Activated CD4-positive, alpha-beta T cell treated with anti-CD3 and anti-CD28 coated beads for 1 hour (primary cell): ENCODE measurements at regions not wholly inside any gene's neighbourhood (a gene's known extent, or its start where the extent isn't known, plus 50 kb on each side); places are given as distances from the start of the nearest gene placed in this dataset.

Source experiments
- DNase-seq: peaks from one replicate; pipeline ENCODE4 v3.0.0-alpha.2; 2020

DNA sequence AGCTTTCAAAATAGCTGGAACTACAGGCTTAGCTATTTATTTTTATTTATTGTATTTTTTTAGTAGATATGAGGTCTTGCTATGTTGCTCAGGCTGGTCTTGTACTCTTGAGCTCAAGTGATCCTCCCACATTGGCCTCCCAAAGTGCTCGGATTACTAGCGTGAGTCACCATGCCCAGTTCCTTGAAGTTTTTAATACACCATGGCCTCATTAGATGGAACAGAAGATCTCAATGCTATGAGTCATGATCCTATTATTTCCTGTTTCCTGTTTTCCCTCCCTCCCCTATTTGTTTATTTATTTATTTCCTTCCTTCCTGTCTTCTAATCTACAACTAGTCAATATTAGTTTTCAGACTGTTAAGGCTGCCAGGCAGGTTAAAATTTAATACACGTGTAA, 309.0 kb downstream of the CMPK2 start:
- no peak for DNase-seq

DNA sequence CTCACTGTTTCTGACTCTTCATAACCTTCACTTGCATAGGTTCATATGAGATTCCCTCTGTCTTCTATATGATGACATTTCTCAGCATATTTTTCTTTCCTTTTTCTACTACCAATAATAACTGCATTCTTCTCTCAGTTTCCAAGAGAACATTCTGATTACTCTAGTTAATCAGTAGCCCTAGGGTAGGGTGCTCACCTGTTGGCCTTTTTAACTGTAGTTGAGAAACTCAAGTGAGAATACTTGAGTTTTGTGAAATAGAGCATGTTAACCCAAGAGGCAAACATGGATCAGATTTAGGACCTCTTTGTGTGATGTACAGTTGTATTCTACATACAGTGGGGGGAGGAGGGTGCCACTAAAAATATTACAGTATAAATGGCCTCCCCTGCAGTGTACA, 308.0 kb downstream of the CMPK2 start:
- DNase-seq = no peak

DNA sequence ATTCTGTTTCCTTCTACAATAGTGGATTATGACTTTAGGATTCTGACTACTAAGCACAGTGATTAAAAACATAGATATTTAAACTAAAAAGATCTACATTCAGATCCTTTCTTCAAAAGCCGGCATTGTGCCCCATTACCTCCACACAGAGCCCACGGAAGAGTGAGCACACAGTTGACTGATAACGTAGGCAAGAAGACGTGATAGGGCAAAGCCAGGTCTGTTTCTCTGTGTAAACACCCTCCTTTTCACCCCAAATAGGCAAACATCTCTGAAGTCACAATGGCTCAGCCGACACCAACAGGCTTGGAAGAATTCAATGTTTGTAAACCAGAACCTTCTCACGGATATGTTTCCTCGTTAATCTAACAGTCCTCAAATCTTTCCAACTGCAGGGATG, 302.9 kb downstream of the CMPK2 start:
- no peak for DNase-seq

DNA sequence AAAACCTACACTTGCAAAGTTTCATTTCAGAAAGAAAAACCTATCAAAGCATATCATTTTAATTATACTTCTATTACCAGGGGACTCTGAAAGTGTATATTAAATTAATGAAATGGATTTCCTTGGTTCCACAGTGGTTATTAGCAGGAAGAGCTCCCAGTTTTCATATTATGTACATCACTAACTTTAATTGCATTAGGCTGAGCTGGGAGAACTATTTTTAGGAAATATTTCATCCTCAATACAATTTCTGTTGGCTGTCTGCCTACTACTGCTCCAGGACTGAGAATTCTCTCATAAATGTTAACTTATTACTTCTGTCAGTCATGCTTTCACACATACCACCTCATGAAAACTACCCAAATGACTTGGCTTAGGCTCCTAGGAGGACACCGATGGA, 301.4 kb downstream of the CMPK2 start:
- DNase-seq = no peak

DNA sequence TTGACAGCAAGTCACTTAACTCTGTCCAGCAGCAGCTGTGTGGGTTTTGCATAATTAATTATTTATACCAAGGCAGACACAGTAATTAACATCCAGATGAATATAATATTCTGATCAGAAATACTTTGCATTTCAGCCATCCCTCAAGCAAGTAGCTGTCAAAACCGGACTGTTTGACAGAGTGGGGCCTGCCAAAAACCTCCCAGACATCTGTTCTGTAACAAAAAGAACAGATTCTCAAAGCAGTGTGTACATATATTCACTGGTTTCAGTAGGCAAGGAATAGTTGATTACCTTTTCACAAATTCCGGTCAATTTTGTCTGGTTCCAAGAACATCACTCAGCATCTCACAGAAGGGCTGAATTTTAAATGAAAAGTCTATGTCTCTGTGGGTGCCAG, 291.6 kb downstream of the CMPK2 start:
- no peak for DNase-seq

DNA sequence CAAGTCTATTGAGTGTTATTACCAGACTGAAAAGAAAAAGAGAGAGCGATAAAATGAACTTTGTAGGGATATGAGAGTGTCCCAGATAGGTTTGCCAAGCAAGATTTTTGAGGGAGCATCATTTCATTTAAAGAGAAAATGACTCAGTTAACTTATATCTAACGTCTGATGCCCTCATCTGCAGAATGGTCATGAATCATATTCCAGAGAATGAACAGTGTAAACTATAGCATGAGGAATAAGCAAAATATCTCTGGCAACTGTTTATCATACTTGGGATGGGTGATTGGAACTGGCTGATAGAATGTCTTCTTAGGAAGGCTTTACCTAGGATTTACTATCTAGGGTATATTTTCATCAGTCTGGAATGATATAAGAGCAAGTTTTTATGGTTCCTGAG, 289.4 kb downstream of the CMPK2 start:
- no peak for DNase-seq

DNA sequence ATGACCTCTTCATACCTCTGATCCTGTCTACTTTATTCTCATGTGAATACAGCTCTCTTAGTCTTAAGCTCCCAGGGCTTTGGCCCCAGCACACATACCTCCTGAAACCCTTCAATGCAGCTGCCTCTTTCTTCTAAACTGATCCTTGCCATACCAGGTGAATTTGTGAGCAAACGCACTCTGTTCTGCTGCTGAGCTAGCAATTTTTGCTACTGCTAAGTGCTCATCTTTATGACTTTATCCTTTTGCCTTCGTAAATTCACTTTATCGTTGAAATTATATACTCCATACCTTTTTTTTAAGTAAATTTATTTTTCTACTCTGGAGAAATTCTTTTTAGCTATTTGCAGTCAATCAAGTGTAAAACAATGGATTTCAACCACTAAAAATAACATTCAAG, 287.7 kb downstream of the CMPK2 start:
- no peak for DNase-seq

DNA sequence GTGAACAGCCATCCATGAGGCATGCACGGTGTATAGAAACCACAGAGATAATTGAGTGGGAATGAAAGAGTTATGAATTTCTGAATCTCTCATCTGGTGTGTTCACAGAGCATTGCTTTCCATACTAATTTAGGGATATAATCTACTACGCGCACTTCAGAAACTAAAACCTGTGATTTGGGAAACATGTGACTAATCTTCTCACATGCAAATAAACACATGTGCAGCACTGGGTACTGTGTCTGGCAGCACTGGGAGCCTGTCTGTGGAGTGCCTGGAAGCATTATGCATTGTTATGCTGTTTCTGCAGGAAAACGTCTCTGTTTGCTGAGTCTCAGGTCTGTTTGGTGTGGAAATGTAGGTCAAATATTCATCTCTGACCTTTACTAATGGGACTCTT, 287.3 kb downstream of the CMPK2 start:
- DNase-seq = no peak

DNA sequence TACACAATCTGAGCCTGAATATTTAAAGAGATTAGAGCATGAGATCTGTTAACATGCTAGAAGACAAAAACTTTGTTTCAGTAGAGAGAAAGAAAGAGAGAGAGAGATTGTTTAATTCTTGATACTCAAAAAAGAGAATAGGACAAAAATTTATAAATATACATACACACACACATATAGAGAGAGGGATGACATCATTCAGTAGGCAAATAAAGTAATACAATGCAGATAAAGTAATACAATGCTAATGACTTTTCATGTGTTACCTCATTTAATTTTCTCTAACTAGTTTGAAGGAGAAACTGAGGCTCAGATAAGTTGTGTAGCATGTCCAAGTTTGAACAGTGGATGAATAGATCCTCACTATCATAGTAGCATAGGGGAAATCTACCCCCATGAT, 286.4 kb downstream of the CMPK2 start:
- no peak for DNase-seq

DNA sequence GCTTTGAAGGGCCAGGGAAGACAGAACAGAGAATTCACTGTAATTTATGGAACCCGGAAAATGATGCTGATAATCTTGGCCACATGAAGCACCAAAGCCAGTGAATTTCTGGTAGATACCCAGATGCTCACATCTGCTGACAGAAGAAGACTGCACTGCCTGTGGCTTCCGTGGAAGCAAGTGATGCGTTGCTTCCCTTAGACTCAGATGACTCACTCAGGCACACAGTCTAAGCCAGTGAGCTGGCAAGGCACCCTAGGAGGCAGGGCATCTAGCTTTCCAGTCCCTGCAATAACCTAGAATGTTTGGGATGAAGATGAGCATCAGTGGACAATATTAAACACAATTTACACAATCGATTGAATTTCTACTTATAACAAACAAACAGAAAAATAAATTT, 284.7 kb downstream of the CMPK2 start:
- DNase-seq = no peak

DNA sequence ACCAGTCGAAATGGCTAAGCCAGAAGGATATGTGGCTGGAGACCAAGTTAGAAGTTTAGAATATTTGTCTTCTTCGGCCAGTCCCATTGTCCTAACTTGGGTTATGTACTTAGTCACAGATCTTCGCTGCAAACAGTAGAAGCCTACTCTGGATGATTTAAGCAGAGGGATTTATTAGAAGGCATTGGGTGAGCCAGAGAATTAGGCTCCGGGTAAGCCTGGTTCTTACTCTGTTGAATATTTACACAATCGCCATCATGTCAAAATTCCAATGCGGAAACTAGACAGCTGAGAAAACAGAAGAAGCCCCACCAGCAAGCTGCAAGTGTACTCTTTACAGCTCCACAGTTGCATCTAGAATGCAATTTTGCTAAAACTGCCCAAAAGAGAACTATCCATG, 276.6 kb downstream of the CMPK2 start:
- DNase-seq = no peak

DNA sequence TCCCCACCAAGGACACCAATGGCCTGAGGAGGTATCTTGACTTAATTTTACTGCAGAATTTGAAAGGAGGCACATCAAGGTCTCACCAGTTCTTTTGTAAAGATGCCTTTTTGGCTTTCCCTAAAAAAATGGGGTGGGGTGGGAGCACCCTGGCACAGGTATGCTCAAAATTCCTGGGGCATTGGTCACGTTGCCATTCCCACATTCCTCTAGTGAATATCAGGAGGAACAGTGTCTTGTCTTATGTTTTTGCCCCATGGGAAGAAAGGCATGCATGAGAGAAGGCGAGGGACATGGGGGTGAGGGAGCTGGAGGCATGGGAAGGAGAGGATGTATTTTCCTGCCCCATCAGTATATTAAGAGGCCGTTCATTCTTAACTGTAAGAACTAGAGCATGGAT, 275.3 kb downstream of the CMPK2 start:
- no peak for DNase-seq

DNA sequence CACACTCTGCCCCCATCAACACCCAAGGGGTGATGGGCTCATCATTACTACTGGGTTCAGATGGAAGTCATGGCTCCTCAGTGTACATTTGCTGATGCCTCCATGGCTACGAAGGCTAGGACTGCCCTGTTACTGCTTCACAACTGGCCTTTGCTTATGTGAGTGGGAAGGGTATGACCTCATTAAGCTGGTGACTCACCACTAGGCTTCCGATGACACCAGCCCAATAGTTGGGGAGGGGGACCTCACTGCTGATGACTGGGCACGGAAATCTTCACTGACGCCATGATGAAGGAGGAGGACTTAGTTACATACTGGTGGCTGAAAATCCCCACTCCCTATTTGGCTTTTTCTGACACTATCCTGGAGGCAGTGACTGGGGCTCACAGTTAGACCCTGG, 263.2 kb downstream of the CMPK2 start:
- no peak for DNase-seq

DNA sequence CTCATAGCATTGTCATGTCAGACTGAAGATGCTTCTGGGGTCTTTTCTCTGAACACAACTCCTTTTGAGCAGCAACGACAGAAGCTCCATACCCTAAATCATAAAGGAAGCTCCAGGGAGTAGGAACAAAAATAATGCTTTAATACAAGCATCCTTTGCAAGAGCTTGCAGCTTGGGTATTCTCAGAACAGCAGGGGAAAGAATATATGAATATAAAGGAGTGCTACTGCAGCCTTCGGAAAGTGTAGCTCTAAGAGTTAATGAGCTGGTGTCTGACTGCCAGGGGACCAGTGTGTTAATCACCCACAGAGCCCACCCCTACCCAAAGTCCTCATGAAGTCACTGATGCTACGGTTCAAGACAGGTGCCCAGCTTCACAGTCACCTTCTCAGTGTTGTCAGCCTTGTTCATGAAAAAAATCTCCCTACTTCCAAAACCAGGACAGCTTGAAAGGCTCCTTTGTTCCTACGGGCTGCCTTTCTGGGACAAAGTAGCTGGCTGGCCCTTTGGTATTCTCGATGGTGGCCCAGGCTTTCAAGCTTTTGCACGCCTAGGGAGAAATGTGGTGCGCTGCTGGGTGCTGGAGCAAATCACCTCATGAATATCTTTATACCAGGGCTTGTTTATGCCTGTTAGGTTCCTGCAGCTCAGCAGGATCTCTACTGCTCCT, 259.7 kb downstream of the CMPK2 start:
- DNase-seq = no peak

DNA sequence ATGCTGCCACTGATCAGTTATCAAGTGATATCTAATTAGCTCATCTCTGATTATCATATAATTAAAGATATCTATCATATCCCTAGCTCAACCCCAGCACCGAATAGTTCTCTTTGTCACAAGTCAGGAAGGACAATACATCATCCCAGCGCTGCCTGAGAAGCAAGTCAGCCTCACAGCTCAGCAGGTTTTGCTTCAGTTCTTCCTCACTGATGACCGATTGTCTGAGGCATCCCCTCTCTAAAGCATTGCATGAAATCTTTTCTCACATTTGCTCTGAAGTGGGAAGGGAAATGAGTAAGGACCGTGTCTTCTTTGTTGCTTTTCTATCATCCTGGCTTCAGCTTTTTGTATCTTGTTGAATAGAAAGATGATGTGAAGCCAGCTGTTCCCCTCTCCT, 247.9 kb downstream of the CMPK2 start:
- no peak for DNase-seq

DNA sequence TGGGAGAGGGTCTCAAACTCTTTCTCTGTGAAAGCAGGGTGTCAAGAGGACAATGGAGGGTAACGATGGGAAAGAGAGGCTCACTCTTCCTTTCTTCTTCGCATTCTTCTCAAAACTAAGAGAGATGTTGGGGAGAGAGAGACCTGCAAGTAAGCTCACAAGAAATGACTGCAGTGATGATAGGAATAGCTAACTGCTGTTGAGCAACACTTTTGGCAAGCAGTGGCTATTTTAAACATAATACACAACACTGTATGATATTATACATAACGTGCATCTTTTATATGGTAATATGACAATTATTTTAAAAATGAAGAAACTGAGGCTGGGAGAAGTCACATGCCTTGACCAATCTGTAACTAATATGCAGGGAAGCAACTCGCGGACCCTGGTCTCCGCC, 247.5 kb downstream of the CMPK2 start:
- DNase-seq = no peak

DNA sequence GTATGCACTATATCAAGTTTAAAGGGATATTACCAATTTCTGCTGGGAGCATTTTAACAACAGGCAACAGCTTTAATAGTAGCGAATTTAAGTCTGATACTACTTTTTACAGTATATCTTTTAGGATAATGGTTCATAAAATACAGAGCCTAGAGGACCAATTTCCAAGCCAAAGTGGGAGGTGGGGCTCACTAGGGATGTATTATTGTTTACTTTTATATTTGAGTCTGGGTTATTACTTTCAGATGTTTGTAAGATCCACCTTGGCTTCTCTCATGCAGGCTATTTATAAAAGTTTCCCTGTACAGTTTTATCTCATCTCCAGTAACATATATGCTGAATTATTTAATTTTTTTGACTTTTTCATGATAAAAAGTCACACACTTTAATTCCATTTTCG, 242.0 kb downstream of the CMPK2 start:
- no peak for DNase-seq

DNA sequence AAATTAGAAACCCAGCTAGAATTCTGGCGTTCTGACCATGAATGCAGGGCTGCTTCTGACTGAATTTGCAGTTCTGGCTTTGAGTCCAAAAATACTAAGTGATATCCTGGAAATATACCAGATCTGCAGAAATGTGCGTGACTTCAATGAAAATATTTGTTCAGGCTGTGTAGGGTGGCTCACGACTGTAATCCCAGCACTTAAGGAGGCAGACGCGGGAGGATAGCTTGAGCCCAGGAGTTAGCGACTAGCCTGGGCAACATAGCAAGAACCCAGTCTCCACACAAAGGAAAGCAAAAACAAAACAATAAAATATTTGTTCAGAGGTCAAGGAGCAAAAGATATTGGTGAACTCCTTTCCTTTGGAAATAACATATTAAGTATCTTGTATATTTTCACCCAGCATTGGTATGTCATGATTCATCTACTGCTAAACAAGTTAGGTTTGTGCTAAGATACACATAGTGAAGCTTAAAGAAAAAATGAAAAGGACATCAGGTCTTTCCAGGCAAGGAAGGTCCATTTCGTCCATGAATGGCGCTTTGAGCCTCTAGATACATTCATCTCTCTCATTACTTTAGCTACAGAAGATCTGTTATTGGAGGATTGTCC, 239.2 kb downstream of the CMPK2 start:
- DNase-seq = no peak

DNA sequence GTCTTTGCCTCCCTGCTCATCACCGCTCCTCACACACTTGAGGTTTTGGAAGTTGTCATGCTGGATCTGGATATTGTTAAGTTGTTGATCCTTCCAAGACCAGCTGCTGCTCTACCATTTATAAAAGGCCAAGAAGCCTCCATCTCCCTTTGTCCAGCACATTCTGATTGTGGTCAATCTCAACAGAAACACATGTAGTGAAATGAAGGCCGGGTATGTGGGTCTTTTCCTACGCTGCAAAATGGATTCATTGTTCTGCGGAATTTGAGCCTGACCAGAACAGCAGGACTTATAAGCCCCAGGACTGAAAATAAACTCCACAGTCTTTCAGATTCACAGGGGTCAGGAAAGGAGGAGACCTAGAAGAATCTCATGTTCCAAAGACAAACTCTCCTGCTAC, 238.4 kb downstream of the CMPK2 start:
- no peak for DNase-seq

DNA sequence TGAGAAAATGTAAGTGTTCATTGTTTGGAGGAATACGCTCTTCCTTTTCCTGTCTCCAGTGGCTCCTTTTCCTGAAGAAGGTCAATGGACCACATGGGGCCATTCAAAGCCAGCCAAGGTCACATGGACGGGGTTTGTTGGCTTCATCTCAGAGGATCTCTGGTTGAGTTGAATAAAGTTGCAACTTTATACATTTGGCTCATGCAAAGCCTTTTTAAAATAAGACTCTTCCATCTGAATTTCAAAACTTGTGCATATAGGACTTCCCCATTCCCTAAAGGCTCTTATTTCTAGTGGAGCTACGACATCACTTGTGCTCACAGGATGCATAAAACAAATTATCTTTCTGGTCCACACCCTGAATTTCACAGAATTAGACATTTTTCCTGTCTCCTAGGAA, 235.5 kb downstream of the CMPK2 start:
- DNase-seq = no peak

DNA sequence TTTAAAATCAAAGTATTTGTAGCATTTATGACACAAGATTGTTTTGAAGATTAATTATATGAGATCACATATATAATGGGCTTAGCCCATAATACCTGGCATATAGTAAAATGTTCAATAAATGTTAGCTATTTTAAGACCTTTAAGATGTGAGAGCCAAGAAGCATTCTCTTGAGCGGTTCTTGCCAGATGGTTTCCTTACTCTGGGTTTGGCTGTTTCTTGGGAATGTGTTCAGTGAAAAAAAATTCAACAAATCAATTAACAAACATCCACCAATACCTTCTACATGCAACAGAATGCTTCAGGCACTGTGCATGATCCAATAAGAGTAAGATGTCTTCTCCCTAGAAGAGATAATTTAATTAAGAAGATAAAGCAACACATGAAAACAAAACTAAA, 230.4 kb downstream of the CMPK2 start:
- no peak for DNase-seq

DNA sequence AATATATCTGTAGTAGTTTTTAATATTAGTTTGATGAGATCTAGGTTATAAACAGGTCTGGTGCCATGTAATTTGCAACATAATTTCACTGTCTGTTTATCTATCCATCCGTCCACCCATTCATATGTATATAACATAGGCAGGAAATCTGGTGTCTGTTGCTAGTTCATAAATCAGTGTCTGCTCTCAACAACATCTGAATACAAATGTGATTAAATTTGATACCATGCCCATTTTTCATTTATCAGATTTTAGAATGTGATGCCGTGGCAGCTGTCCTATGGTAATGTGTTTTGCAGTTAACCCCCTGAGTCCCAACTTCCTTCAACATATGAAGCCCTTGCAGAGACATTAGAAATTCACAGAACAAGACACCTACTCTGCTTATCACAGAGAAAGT, 228.4 kb downstream of the CMPK2 start:
- DNase-seq = no peak

DNA sequence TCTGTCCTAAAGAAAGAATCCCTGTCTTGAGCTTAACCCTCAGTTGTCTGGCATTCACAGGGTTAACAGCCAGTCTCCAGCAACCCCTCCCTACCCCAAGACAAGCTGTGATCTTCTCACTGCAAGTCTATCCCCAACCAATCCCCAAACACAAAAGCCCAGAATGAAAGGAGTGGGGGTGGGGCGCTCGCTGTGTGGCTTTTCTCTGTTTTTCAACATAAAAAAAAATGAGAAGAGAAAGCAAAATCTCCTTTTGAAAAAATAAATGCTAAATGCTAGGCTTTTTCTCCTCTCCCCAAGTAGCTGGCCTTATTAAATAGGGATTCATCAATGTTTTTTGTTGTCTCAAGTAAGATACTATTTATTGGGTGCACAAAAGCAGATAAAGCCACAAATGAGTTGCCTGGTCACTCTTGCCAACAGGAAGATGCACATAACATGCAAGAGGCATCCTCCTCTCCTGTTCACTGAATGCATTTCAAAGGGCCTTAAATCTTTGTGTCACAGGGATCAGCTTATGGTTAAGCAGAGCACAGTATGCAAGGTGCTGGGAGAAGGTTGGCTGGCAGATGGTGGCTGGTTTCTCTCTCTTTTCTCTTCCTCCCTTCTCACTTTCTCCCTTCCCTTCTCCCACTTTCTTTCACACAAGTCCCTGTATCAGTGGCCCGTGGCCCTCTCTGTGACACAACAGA, 225.6 kb downstream of the CMPK2 start:
- no peak for DNase-seq

DNA sequence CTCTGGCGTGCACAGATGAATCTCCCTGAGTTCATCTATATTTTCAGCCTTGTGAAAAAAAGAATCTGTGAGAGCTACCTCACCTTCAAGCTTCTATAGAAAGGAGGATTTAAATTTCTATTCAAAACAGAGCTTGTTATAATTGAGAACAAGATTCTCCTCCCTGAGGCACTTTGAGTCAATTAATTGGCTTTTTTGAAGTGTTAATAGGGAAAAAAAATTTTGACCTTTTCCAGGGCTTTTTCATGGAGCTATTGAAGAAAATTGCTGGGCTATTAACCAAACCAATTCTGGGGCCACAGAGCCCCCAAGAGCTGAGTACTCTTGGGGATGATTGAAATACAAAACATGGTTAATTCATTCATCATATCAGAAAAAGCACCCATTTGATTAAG, 225.1 kb downstream of the CMPK2 start:
- DNase-seq = no peak

DNA sequence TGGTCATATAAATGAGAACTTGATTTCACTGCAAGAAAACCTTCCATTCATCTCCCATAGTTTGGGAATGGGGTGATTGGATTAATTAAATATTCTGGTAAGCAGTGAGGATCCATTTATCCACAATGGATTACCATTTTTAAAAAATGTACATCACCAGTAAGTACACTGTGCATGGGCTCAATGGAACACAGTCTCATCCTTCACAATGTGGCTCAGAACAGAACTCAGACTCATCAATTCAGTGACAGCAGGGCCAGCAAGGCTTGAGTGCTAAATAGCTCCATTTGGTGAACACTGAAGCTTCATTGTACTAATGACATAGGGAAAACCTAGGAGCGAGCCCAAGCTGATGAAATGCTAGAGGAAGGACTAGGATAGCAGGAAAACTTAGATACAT, 223.8 kb downstream of the CMPK2 start:
- no peak for DNase-seq
